ENCODE measurements at regions not wholly inside any gene's neighbourhood (a gene's known extent, or its start where the extent isn't known, plus 50 kb on each side); places are given as distances from the start of the nearest gene placed in this dataset.

DNA sequence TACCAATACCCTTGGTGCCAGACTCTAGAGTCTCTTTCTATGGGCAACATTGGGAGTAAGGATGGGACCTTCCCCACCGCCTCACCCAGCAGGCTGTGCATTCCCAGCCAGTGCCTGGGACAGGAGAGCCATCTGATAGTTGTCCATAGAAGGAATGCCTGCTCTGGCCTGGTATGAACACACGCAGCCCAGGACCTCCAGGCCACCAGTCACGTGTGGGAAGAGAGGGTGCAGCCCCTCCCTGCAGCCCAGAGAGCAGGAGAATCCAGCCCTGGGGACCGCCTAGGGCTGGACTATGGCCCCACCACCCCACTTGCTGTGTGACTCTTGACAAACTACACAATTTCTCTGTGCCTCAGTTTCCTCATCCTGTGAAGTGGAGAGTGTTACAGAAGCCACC lies 52.5 kb upstream of the ID2 start:
- DNase-seq: no peak

DNA sequence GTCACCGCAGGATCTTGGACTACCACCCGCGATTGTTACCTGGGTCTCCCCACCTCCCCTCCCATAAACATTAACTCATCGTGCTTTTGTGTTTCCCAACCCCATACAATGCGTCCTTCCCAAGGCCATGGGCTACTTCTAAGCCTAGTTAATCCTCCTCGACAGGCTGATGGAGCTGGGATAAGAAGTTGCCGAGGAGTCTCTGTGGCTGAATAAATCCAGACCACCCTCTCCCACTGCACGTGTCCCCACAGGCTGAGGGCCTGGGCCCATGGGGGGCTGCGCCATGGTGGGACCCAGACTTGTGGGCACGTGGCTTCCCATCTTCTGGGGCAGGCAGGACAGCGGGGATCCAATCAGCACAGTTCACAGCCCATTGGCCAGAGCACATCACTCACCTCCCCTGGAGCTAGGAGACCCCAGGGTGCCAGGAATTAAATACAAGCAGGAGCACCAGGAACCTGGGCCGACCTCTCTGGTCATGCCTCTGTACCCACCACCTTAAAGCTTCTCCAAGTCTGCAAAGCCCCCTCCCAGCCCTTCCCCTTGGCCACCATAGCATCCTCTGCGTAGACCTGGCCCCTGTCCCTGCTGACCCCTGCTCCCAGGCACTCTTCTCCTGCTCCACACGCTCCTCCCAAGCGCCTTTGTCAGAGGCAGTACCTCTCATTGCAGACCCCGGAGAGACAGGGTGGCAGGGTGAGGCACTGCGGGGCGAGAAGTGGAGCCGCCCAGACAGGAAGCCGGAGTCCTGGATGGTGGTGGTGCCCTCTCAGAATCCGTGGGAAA lies 51.0 kb upstream of the ID2 start:
- no peak for DNase-seq

DNA sequence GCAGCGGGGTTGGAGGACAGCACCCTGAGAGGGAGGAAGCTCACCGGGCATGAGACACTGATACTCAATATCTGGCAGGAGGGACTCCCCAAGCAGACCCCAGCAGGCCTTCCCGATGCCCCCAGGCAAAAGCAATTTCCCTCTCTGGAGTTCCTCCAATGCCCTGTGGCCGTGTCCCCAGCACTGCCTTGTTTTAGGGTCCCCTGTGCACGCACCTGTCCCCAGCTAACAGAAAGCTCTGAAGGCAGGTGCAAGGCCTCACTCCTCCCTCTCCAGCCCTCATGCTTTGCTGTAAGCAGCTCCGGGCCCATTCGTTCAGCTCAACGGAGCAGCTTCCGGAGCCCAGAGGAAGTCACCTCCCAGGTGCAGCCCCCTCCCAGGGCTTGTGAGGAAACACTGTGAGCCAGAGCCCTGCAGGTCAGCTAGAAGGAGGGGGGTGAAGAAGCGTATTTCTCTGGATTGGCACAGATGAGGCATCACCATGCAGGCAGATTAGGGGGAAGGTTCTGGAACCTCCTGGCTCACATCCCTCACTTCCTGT lies 50.3 kb upstream of the ID2 start:
- no peak for DNase-seq

All from NCI-H2227 treated with DMSO at 0.1 percent for 48 hours (cell line).